Breast epithelium (tissue), 3 donors: ENCODE measurements at regions not wholly inside any gene's neighbourhood (a gene's known extent, or its start where the extent isn't known, plus 50 kb on each side); places are given as distances from the start of the nearest gene placed in this dataset.

ENCODE experiments used
- POLR2A ChIP-seq: fragments of 450-650 bp; IDR thresholded peaks from one replicate; pipeline ENCODE4 v1.6.1; 2016; ENCODE audit warnings: antibody characterized with exemption, mild to moderate bottlenecking, moderate library complexity
- POLR2AphosphoS5 ChIP-seq, 3 donors: sonication (generic); formaldehyde crosslinking; IDR thresholded peaks; one replicate each; pipeline ENCODE4 v1.6.1; 2017; ENCODE audit warnings: antibody characterized with exemption in 3 of 3

DNA sequence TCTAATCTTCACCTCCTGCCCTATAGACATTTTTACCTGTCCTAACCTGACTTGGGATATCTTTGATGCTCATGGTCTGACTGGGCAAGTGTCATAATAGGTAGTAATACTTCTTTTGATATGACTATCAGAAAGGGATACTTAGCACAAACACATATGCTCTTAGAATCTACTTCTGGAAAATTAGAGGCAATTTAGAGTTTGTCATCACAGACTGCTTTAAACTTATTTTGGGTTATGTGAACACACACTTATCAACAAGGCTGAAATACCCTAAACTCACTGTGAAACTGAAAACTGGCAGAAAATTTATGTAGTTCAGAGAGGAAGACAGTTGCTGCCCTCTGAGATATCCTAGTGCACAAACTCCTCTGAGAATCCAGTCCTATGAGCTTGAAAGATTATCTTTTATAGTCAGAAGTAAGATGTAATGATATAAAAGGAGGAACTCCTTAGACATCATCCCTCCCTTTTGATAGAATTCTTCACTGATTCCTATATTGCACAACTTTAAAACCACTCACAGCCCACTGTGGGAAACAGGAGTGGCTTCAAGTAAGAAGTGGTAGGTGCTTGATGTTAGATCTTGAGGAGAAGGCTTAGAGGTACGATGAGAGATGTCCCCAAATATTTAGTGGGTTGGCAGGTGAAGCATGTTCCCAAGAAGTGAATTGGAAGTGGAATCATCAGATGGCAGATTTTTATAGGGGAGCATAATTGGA, 273.3 kb downstream of the MAN2A1 start:
- no peak for TF ChIP-seq POLR2A
- TF ChIP-seq POLR2AphosphoS5 (IDR thresholded peaks at IDR 0.05), result no peak
